GM12878 (cell line): ENCODE measurements at regions not wholly inside any gene's neighbourhood (a gene's known extent, or its start where the extent isn't known, plus 50 kb on each side); places are given as distances from the start of the nearest gene placed in this dataset.

Experiments
- ATAC-seq: fragments of 200-7000 bp; cut with Tn5 transposase; 3 replicates; pipeline ENCODE4 v1.9.1; 2020; ENCODE audit warnings: mild to moderate bottlenecking, moderate library complexity
- BruUV-seq: library from RNA; stranded (reverse); fragments of 400-500 nt; replicated peaks from 2 replicates; lab custom pipeline; 2021; lab: Mats Ljungman, UMichigan
- CTCF ChIA-PET: fragments of 300-600 bp; sonication (Branson Sonifier 250); formaldehyde crosslinking; extraction: SDS; loops from one replicate; lab custom pipeline; 2021; ENCODE audit warnings: inconsistent platforms; lab: Yijun Ruan, JAX
- POLR2A ChIA-PET: fragments of 350-600 bp; formaldehyde crosslinking; extraction: SDS; loops from one replicate; lab custom pipeline; 2021; ENCODE audit warnings: inconsistent platforms; lab: Charles Lee
- RAD21 ChIA-PET: fragments of 300-600 bp; sonication (Branson Sonifier 250); formaldehyde crosslinking; loops from one replicate; lab custom pipeline; 2023; ENCODE audit warnings: antibody characterized with exemption; ENCODE audit not compliant: unreplicated experiment; lab: Charles Lee
- SMC1A ChIA-PET: fragments of 300-600 bp; sonication (Branson Sonifier 250); formaldehyde crosslinking; loops from one replicate; lab custom pipeline; 2023; ENCODE audit not compliant: unreplicated experiment, uncharacterized antibody; lab: Charles Lee
- DNase-seq: peaks from one replicate; pipeline ENCODE4 v3.0.0-alpha.2; 2011; ENCODE audit warnings: low read depth, low spot score
- FAIRE-seq: peaks from 3 replicates; lab custom pipeline; 2011; peaks lifted over from hg19 to GRCh38; lab: Jason Lieb, UNC
- H2AFZ ChIP-seq: 2 replicates; pipeline ENCODE4 v1.6.0; 2011; ENCODE audit warnings: low read depth, low read length, control low read depth; ENCODE audit not compliant: control insufficient read depth
- H3K27ac ChIP-seq: 2 replicates; pipeline ENCODE4 v1.5.1; 2011; ENCODE audit warnings: control low read depth; ENCODE audit not compliant: control insufficient read depth, insufficient read depth
- H3K27me3 ChIP-seq, 2 experiments: replicated peaks in 1 of 2; 2 replicates each; pipeline versions ENCODE4 v1.6.0 to v1.6.1; 2011; ENCODE audit warnings: low read length in 1 of 2; ENCODE audit not compliant: control insufficient read depth in 2 of 2, insufficient read depth in 2 of 2
- H3K36me3 ChIP-seq, 2 experiments: 2 replicates each; pipeline ENCODE4 v1.5.1; 2011; ENCODE audit warnings: low read length in 1 of 2; ENCODE audit not compliant: control insufficient read depth in 2 of 2, insufficient read depth in 2 of 2
- H3K4me1 ChIP-seq: 2 replicates; pipeline ENCODE4 v1.6.1; 2011; ENCODE audit warnings: mild to moderate bottlenecking, low read length, moderate library complexity, mixed read lengths; ENCODE audit not compliant: control insufficient read depth, insufficient read depth
- H3K4me2 ChIP-seq: 2 replicates; pipeline ENCODE4 v1.6.0; 2011; ENCODE audit warnings: control low read depth; ENCODE audit not compliant: control insufficient read depth, insufficient read depth
- H3K4me3 ChIP-seq: fragments of 200-600 bp; sonication (generic); 2 replicates; pipeline ENCODE4 v1.5.1; 2016
- H3K79me2 ChIP-seq: 2 replicates; pipeline ENCODE4 v1.6.0; 2011; ENCODE audit warnings: low read length; ENCODE audit not compliant: control insufficient read depth, insufficient read depth
- H3K9ac ChIP-seq: 2 replicates; pipeline ENCODE4 v1.8.0; 2011; ENCODE audit warnings: low read length, control low read depth, mixed read lengths; ENCODE audit not compliant: control insufficient read depth, insufficient read depth
- H3K9me3 ChIP-seq: replicated peaks from 3 replicates; pipeline ENCODE4 v1.5.1; 2011; ENCODE audit warnings: mild to moderate bottlenecking, low read length; ENCODE audit not compliant: control insufficient read depth, insufficient read depth
- H4K20me1 ChIP-seq: 2 replicates; pipeline ENCODE4 v1.6.0; 2011; ENCODE audit not compliant: control insufficient read depth, insufficient read depth
- ESRRA ChIP-seq: IDR thresholded peaks from 2 replicates; pipeline ENCODE4 v1.6.1; 2012; ENCODE audit warnings: mild to moderate bottlenecking, low read length, improper control_type of control experiment
- ETV6 ChIP-seq, 2 experiments: fragments of 450-650 bp in 1 of 2; IDR thresholded peaks in 1 of 2; conservative IDR thresholded peaks in 1 of 2; 2 replicates each; pipeline ENCODE4 v1.6.1; 2014; ENCODE audit warnings: antibody characterized with exemption in 1 of 2, borderline replicate concordance in 1 of 2, low read depth in 1 of 2, mild to moderate bottlenecking in 1 of 2, moderate library complexity in 1 of 2
- JUND ChIP-seq: IDR thresholded peaks from 2 replicates; pipeline ENCODE4 v1.6.1; 2012; ENCODE audit warnings: low read depth, mild to moderate bottlenecking, low read length, improper control_type of control experiment, moderate library complexity
- SMAD5 ChIP-seq: IDR thresholded peaks from 2 replicates; pipeline ENCODE4 v1.6.1; 2016; ENCODE audit warnings: antibody characterized with exemption, low read depth
- SRF ChIP-seq, 2 experiments: IDR thresholded peaks; 2 replicates each; pipeline ENCODE4 v1.6.1; 2011; ENCODE audit warnings: low read depth in 2 of 2, low read length in 2 of 2, mild to moderate bottlenecking in 1 of 2, moderate library complexity in 1 of 2
- WGBS: methylation state at CpG from one replicate; pipeline ENCODE4 v1.1.6; 2016; ENCODE audit warnings: low lambda C conversion rate; ENCODE audit not compliant: insufficient replicate concordance, insufficient coverage; ENCODE audit errors: missing lambda C conversion rate; 5-methylcytosine and 5-hydroxymethylcytosine counted together
- in situ Hi-C: fragments of 300-500 bp; cut with MboI; formaldehyde crosslinking; loops from 9 replicates; pipeline ENCODE4 v1.14.3; 2018; ENCODE audit warnings: mixed read lengths
- intact Hi-C: fragments of 100-400 bp; cut with micrococcal nuclease; formaldehyde crosslinking; loops from one replicate; pipeline ENCODE4 v1.14.2; 2022; ENCODE audit not compliant: unreplicated experiment
- TF ChIP-seq, protein P1 (sequence below): IDR thresholded peaks from 2 replicates; pipeline ENCODE4 v1.6.1; 2012; ENCODE audit warnings: low read depth, low read length, improper control_type of control experiment
- TF ChIP-seq, protein P2 (sequence below): IDR thresholded peaks from 2 replicates; pipeline ENCODE4 v1.6.1; 2012; ENCODE audit warnings: low read depth, low read length, improper control_type of control experiment

DNA sequence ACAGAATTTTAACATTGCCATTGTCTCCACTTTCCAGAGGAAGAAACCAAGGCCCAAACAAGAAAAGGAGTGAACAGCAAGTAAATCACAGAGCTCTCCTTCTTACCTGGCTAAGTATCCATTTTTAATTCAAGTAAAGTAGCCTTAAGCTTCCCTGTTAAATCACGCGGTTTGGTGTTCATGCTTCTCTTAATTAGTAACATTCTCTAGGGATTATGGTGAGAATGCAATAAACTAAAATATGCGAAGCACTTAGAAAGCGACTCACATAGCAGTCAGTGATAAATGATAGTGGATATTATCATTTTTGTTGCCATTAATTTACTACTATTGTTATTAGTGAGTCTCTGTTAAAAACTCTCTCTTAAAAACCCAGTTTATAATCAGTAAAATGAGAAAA is 630.5 kb upstream of the TMPRSS15 start:
- intact Hi-C loops = no loop called here
- ChIA-PET SMC1A (no interaction called here), CTCF (no interaction called here), POLR2A (no interaction called here), RAD21 (interaction anchor here (0.6 kb wide), 1 partner anchor 14 kb away, joined by 3 read pairs; no protein-coding TSS in a partner anchor)
- no peaks in the 10 kb centered on the region for H3K27me3 ChIP-seq
- TF ChIP-seq JUND = no peak
- TF ChIP-seq SRF (IDR thresholded peaks at IDR 0.05; ENCODE audit: low read depth in 2 of 2, low read length in 2 of 2) = no peak
- TF ChIP-seq, protein P1, sequence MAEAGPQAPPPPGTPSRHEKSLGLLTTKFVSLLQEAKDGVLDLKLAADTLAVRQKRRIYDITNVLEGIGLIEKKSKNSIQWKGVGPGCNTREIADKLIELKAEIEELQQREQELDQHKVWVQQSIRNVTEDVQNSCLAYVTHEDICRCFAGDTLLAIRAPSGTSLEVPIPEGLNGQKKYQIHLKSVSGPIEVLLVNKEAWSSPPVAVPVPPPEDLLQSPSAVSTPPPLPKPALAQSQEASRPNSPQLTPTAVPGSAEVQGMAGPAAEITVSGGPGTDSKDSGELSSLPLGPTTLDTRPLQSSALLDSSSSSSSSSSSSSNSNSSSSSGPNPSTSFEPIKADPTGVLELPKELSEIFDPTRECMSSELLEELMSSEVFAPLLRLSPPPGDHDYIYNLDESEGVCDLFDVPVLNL = no peak
- no peak for TF ChIP-seq ESRRA
- TF ChIP-seq ETV6 (conservative IDR thresholded peaks at IDR 0.05 in 1 of 2, IDR thresholded peaks at IDR 0.05 in 1 of 2; ENCODE audit: borderline replicate concordance in 1 of 2, low read depth in 1 of 2) = no peak
- TF ChIP-seq SMAD5 = no peak
- TF ChIP-seq, protein P2, sequence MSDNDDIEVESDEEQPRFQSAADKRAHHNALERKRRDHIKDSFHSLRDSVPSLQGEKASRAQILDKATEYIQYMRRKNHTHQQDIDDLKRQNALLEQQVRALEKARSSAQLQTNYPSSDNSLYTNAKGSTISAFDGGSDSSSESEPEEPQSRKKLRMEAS = no peak
- no peak overlapping the region for H3K27ac ChIP-seq
- BruUV-seq = no TSS peak
- no peaks in the 10 kb centered on the region for H3K9me3 ChIP-seq
- H2AFZ ChIP-seq = no peak overlapping the region
- FAIRE-seq = no peak
- no peaks in the 10 kb centered on the region for H3K36me3 ChIP-seq
- H3K4me3 ChIP-seq = no peak overlapping the region
- no peak overlapping the region for H3K4me2 ChIP-seq
- H4K20me1 ChIP-seq = no peaks in the 10 kb centered on the region
- ATAC-seq = no peak
- in situ Hi-C loops = no loop called here
- H3K9ac ChIP-seq = no peak overlapping the region
- H3K4me1 ChIP-seq = no peaks in the 10 kb centered on the region
- 57% methylated on average over 4 of the region's 4 CpGs for WGBS
- no peaks in the 10 kb centered on the region for H3K79me2 ChIP-seq
- no peak for DNase-seq
